MM.1S (cell line): ENCODE measurements at regions not wholly inside any gene's neighbourhood (a gene's known extent, or its start where the extent isn't known, plus 50 kb on each side); places are given as distances from the start of the nearest gene placed in this dataset.

ENCODE experiments used
- EZH2 ChIP-seq: fragments of 300-600 bp; sonication (generic); optimal IDR thresholded peaks from 2 replicates; pipeline ENCODE3; 2017; ENCODE audit warnings: low read depth, mild to moderate bottlenecking, antibody characterized with exemption, low read length, mixed read lengths
- TF ChIP-seq, protein P1 (sequence below): fragments of 300-600 bp; sonication (generic); IDR thresholded peaks from 2 replicates; pipeline ENCODE4 v1.5.1; 2016; ENCODE audit warnings: antibody characterized with exemption, low read length, mixed read lengths

DNA sequence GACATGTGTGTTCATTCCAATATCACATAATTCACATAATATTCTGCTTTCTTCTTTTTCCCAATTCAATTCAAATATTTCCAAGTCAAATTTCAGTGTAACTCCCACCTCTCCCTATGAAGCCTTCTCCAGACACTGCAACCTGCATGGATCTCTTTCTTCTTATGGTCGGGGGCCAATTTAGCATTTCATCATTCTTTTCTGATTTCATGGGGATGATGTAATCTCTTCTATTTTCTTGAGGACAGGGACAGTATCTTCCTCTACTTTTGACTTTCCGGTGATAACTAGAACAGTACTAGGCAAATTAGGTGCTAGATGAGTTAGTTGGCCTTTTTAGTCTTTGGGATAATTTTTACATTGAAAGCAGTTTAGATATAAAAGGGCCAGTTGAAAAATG, 92.7 kb downstream of the CARTPT start:
- TF ChIP-seq EZH2 = no peak
- TF ChIP-seq, protein P1, sequence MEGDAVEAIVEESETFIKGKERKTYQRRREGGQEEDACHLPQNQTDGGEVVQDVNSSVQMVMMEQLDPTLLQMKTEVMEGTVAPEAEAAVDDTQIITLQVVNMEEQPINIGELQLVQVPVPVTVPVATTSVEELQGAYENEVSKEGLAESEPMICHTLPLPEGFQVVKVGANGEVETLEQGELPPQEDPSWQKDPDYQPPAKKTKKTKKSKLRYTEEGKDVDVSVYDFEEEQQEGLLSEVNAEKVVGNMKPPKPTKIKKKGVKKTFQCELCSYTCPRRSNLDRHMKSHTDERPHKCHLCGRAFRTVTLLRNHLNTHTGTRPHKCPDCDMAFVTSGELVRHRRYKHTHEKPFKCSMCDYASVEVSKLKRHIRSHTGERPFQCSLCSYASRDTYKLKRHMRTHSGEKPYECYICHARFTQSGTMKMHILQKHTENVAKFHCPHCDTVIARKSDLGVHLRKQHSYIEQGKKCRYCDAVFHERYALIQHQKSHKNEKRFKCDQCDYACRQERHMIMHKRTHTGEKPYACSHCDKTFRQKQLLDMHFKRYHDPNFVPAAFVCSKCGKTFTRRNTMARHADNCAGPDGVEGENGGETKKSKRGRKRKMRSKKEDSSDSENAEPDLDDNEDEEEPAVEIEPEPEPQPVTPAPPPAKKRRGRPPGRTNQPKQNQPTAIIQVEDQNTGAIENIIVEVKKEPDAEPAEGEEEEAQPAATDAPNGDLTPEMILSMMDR = no peak
